ENCODE measurements at regions not wholly inside any gene's neighbourhood (a gene's known extent, or its start where the extent isn't known, plus 50 kb on each side); places are given as distances from the start of the nearest gene placed in this dataset.

- no peak for DNase-seq
- Mint-ChIP-seq H3K4me1 (ENCODE audit: low read depth, unreplicated experiment) (peaks cover 5% of the 10 kb centered on the region), H3K36me3 (ENCODE audit: insufficient read depth, unreplicated experiment) (no peaks in the 10 kb centered on the region), H3K9me3 (ENCODE audit: low read depth, unreplicated experiment) (no peaks in the 10 kb centered on the region), H3K27ac (ENCODE audit: unreplicated experiment) (no peak overlapping the region), H3K4me3 (ENCODE audit: low read depth, unreplicated experiment) (no peak overlapping the region), H3K27me3 (ENCODE audit: unreplicated experiment) (peaks cover 30% of the 10 kb centered on the region)
- CTCF ChIA-PET: no interaction called here
- no peak for TF ChIP-seq CTCF (IDR thresholded peaks at IDR 0.05; ENCODE audit: unreplicated experiment)
- BruUV-seq (replicated peaks): no TSS peak
- intact Hi-C loops (cut with micrococcal nuclease; ENCODE audit: unreplicated experiment): no loop called here
These were observed 373.5 kb downstream of the UQCRFS1 start for GRCh38 chr19:28839455-28839854.

- CTCF ChIA-PET: no interaction called here
- BruUV-seq (replicated peaks): no TSS peak
- intact Hi-C loops (cut with micrococcal nuclease; ENCODE audit: unreplicated experiment): no loop called here
These were observed 374.0 kb downstream of the UQCRFS1 start for GRCh38 chr19:28838909-28839308.

GRCh38 chr19:28836421-28836820 is 376.5 kb downstream of the UQCRFS1 start:
- CTCF ChIA-PET: interaction anchor here (0.5 kb wide), 1 partner anchor 293 kb away, joined by 4 read pairs; no protein-coding TSS in a partner anchor
- no peak overlapping the region for H3K4me3 Mint-ChIP-seq (ENCODE audit: low read depth, unreplicated experiment)
- peaks cover 36% of the 10 kb centered on the region for H3K27me3 Mint-ChIP-seq (ENCODE audit: unreplicated experiment)
- TF ChIP-seq CTCF (IDR thresholded peaks at IDR 0.05; ENCODE audit: unreplicated experiment): no peak
- no TSS peak for BruUV-seq (replicated peaks)
- DNase-seq: no peak
- intact Hi-C loops (cut with micrococcal nuclease; ENCODE audit: unreplicated experiment): no loop called here
- H3K36me3 Mint-ChIP-seq (ENCODE audit: insufficient read depth, unreplicated experiment): no peaks in the 10 kb centered on the region
- H3K27ac Mint-ChIP-seq (ENCODE audit: unreplicated experiment): no peak overlapping the region
- H3K9me3 Mint-ChIP-seq (ENCODE audit: low read depth, unreplicated experiment): no peaks in the 10 kb centered on the region
- peaks cover 5% of the 10 kb centered on the region for H3K4me1 Mint-ChIP-seq (ENCODE audit: low read depth, unreplicated experiment)

More at GRCh38 chr19:28838909-28839308, 374.0 kb downstream of the UQCRFS1 start:
- DNase-seq: no peak
- Mint-ChIP-seq H3K27ac (ENCODE audit: unreplicated experiment) (no peak overlapping the region), H3K4me3 (ENCODE audit: low read depth, unreplicated experiment) (no peak overlapping the region), H3K9me3 (ENCODE audit: low read depth, unreplicated experiment) (no peaks in the 10 kb centered on the region), H3K27me3 (ENCODE audit: unreplicated experiment) (peaks cover 35% of the 10 kb centered on the region), H3K4me1 (ENCODE audit: low read depth, unreplicated experiment) (peaks cover 5% of the 10 kb centered on the region), H3K36me3 (ENCODE audit: insufficient read depth, unreplicated experiment) (no peaks in the 10 kb centered on the region)
- no peak for TF ChIP-seq CTCF (IDR thresholded peaks at IDR 0.05; ENCODE audit: unreplicated experiment)

- BruUV-seq (replicated peaks): no TSS peak
- Mint-ChIP-seq H3K27me3 (ENCODE audit: unreplicated experiment) (peaks cover 27% of the 10 kb centered on the region), H3K9me3 (ENCODE audit: low read depth, unreplicated experiment) (no peaks in the 10 kb centered on the region), H3K4me1 (ENCODE audit: low read depth, unreplicated experiment) (peaks cover 5% of the 10 kb centered on the region), H3K36me3 (ENCODE audit: insufficient read depth, unreplicated experiment) (no peaks in the 10 kb centered on the region), H3K4me3 (ENCODE audit: low read depth, unreplicated experiment) (no peak overlapping the region), H3K27ac (ENCODE audit: unreplicated experiment) (no peak overlapping the region)
- intact Hi-C loops (cut with micrococcal nuclease; ENCODE audit: unreplicated experiment): no loop called here
- TF ChIP-seq CTCF (IDR thresholded peaks at IDR 0.05; ENCODE audit: unreplicated experiment): no peak
- CTCF ChIA-PET: no interaction called here
- DNase-seq: no peak
These were observed 378.0 kb downstream of the UQCRFS1 start for GRCh38 chr19:28834996-28835395.

Measured in Calu3 (cell line).